NOMO-1 (cell line): ENCODE measurements at regions not wholly inside any gene's neighbourhood (a gene's known extent, or its start where the extent isn't known, plus 50 kb on each side); places are given as distances from the start of the nearest gene placed in this dataset.
"Not testable (repeated sequence)": the region's sequence is repeated elsewhere in the genome, so short reads cannot be mapped to it uniquely, and the experiment has no call there.

Source experiments
- DNase-seq, 2 experiments: peaks; one replicate each; lab custom pipeline; 2025; ENCODE audit not compliant: unreplicated experiment in 2 of 2; lab: John Stamatoyannopoulos, UW

GRCh38 chrX:80508083-80508482 is 87.8 kb downstream of the TENT5D start:
- not testable (repeated sequence) for DNase-seq

GRCh38 chrX:80511969-80512760 is 91.9 kb downstream of the TENT5D start:
- no peak for DNase-seq

GRCh38 chrX:80512924-80513323 is 92.7 kb downstream of the TENT5D start:
- no peak for DNase-seq

- DNase-seq, result no peak
Observed at GRCh38 chrX:80513625-80514024, 93.4 kb downstream of the TENT5D start.

GRCh38 chrX:80537096-80537495 is 116.8 kb downstream of the TENT5D start:
- DNase-seq, result no peak

- no peak for DNase-seq
Observed at GRCh38 chrX:80550722-80551121, 130.5 kb downstream of the TENT5D start.

- no peak for DNase-seq
Observed at GRCh38 chrX:80556148-80556547, 135.9 kb downstream of the TENT5D start.

- DNase-seq, result no peak
Observed at GRCh38 chrX:80572636-80573035, 152.4 kb downstream of the TENT5D start.

- no peak for DNase-seq
Observed at GRCh38 chrX:80573275-80573674, 153.0 kb downstream of the TENT5D start.

- DNase-seq, result not testable (repeated sequence)
Observed at GRCh38 chrX:80574486-80575086, 154.3 kb downstream of the TENT5D start.

- no peak for DNase-seq
Observed at GRCh38 chrX:80576267-80576666, 156.0 kb downstream of the TENT5D start.

- DNase-seq, result no peak
Observed at GRCh38 chrX:80576806-80577533, 156.7 kb downstream of the TENT5D start.

GRCh38 chrX:80578517-80579105 is 158.4 kb downstream of the TENT5D start:
- DNase-seq, result peak; percentile 0 to 1

GRCh38 chrX:80590992-80591391 is 170.7 kb downstream of the TENT5D start:
- not testable (repeated sequence) for DNase-seq

- DNase-seq, result no peak
Observed at GRCh38 chrX:80602036-80602860, 182.0 kb downstream of the TENT5D start.
